HG03520 (cell line): ENCODE measurements at regions not wholly inside any gene's neighbourhood (a gene's known extent, or its start where the extent isn't known, plus 50 kb on each side); places are given as distances from the start of the nearest gene placed in this dataset.

Experiments
- ATAC-seq: cut with Tn5 transposase; IDR thresholded peaks from one replicate; pipeline ENCODE4 v1.9.1; 2021; ENCODE audit warnings: mild to moderate bottlenecking, moderate library complexity; ENCODE audit not compliant: unreplicated experiment

GRCh38 chr2:122884889-122885288, 1129.4 kb downstream of the TSN start:
- no peak for ATAC-seq

GRCh38 chr2:122885436-122885835, 1130.0 kb downstream of the TSN start:
- no peak for ATAC-seq

DNA sequence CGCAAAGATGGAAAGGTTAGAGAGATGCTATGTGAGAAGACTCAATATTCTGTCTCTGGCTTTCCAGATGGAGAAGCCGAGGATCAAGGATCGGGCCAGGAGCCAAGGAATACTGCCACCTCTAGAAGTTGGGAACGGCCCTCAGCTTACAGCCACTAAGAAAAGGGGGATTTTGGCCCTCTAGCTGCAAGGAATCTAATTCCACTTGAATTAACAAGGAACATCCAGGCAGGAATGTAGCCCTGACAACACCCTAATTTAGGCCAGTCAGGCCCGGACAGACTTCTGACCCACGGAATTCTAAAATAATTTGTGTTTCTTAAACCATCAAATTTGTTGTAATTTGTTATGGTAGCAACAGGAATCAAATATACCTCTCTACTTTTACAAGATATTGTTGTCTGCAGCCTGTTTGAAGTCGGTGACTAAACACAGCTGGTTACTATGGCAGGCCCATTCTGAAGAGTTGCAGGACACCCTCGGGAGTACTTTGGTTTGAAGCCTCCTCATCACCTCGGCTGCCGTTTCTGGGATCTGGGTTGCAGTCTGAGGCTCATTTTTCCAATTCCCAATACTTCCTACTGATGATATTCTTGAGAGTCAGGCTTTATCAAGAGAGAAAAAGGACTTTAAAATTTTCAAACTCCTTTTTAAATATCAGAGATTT, 1131.2 kb downstream of the TSN start:
- no peak for ATAC-seq

GRCh38 chr2:122899614-122900013, 1125.5 kb upstream of the CNTNAP5 start:
- no peak for ATAC-seq

GRCh38 chr2:122905431-122905830, 1119.7 kb upstream of the CNTNAP5 start:
- ATAC-seq, result no peak

DNA sequence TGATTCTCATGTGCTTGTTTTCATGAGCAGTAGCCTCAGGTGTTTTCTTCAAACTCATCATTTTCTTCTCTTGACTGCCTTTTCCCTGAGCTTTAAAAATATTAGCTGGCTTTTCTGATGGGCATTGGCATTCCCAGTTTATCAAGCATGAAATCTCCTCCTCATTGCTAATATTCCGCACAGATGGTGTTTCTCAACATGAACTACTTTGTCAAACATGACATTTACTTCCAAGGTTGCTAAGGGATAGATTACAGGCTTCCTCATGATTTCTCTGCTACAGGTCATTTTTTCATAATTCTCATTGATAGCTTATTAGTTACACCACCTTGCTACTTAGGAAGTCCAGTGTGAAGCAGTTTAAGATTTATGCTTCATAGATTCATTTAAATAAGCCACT, 1116.9 kb upstream of the CNTNAP5 start:
- ATAC-seq, result no peak

DNA sequence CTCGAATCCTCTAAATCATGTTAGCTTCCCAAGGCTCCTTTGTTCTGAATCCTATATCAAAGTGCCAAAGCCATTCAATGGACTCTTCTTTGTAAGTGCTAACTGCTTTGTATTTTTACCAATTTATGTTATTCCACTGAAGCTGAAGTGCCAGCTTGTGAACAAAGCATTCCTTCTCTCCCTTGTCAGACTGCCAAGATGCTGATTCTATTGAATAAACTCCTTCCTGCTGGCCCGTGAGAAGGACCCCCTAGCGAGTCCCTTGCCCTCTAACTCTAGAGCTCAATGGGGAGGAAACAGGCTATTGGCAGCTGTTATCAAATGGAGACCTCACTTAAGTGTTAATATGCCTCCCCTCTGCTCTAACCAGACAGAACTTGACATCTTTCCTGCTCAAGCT, 1097.9 kb upstream of the CNTNAP5 start:
- ATAC-seq, result no peak

DNA sequence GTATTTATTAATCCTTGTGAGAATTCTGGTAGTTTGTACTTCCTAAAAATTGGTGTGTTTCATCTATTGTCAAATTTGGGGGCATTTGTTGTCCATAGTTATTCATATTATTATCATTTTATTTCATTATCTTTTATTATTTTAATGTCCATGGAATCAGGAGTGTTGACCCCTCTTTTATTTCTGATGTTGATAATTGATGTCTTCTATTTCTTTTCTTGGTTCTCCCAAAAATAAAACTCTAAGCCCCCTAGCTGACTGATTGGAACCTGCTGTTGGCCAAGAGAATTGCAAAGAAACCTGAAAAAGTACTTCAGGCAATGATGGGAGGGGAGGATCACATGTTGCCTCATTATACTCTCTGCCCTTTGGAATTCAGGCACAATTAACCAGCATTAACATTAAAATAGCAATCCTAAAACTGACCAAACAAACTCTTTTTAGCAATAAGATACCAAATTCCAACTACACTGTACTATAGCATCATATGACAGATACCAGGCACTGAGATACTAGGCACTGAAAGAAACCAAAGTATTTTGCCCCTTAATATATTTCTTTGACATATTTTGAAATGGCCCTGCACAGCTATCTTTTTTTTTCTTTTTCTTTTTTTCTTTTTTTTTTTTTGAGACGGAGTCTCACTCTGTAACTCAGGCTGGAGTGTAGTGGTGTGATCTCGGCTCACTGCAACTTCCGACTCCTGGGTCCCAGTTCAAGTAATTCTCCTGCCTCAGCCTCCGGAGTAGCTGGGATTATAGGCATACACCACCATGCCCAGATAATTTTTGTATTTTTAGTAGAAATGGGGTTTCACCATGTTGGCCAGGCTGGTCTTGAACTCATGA, 1097.2 kb upstream of the CNTNAP5 start:
- ATAC-seq, result no peak

DNA sequence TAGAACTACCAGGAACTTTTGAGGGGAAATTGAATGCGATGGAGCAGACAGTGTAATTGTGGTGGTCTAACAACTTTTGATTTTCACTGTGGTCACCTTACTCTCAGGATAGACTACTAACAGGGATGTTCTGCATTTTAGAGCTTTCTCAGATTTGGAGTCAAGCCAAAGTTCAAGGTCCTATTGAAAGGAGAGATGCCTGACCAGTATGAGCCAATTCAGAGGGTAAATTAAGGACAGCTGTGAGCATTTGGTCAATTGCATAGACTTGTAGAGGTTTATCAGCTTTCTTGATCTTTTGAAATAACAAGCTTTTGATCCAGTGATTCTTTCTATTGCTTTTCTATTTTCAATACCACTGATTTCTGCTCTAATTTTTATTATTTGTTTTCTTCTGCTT, 1095.7 kb upstream of the CNTNAP5 start:
- no peak for ATAC-seq

DNA sequence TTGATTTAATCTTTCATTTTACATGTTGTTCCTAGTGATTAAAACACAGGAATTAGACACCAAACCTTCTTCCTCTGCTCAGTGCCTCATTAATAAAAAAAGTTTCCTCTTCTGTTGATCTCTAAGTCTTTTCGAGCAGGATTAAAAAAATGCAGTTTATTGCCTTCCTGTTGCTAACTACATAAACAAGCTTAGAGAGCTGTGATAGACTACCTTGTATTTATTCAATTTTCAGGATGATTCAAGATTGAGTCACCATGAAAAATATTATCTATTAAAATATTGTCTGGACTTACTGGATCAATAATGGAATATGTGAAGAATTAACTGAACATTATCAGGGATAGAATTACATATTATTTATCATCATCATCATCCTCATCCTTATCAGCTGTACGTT, 1089.6 kb upstream of the CNTNAP5 start:
- no peak for ATAC-seq

DNA sequence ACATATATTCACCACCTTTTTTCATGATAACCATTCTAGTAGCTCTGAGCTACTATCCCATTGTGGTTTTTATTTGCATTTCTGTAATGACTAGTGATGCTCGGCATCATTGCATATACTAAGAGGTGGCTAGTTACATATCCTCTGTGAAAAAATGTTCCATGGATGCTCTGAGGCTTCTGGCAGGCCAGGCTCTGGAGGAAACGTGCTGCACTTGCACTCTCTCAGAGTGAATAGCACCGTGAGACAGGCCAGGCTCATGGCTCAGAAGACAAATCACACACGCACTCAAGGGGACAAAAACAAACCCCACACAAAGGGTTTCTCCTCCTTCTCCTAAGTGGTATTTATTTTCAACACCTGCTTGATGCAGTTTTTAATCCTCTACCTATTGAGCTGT, 1085.3 kb upstream of the CNTNAP5 start:
- no peak for ATAC-seq

- ATAC-seq, result no peak
Observed at GRCh38 chr2:122949523-122949922, 1075.6 kb upstream of the CNTNAP5 start.

DNA sequence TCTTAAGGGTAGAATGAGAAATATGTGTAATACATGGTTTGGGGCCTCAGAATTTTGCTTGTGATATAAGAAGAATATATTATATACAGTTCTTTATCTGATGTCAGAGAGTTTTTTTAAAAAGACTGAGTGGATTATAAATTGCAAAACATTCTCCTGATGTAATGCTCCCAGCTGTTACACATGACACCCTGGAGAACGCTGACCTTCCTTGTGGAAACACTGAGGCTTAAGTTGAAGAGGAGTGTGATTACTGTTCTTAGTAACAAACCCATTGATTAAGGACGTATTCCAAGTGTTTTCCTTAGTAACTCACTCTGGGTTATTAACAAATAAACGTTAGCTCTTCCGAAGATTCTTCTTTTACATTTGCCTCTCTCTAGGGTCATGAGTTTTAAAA, 1069.3 kb upstream of the CNTNAP5 start:
- no peak for ATAC-seq

GRCh38 chr2:122960759-122961641, 1064.1 kb upstream of the CNTNAP5 start:
- ATAC-seq, result no peak

DNA sequence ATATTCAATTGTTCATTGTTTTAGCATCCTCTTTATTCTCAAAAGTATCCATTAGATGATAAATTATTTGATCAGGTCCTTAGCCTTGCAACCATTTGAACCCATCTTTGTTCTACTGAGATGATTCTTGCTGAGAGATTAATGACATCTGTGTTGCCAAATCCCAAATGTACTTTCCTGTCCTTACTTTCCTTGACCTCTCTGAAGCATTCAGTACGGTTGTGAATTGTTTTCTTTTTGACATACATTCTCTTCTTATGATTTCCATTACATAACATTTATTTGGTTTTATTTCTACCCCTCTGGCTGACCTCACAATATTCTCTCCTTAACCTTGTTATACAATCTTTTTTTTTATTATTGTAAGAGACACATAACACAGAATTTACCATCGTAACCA, 1058.6 kb upstream of the CNTNAP5 start:
- ATAC-seq, result no peak

DNA sequence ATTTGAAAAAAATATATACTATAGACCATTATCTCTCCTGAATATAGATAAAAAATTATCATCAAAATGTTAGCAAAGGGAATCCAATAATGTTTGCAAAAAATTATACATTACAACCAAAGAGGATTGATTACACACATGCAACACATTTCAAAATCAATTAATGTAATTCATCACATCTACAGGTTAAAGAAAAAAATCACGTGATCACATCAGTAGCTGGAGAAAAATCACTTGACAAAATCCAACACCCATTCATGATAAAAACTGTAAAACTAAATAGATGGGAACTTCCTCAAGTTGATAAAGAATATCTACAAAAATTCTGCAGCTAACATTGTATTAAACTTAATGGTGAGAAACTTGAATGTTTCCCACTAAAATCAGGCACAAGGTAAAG, 1047.5 kb upstream of the CNTNAP5 start:
- no peak for ATAC-seq

- no peak for ATAC-seq
Observed at GRCh38 chr2:122980671-122981070, 1044.4 kb upstream of the CNTNAP5 start.

DNA sequence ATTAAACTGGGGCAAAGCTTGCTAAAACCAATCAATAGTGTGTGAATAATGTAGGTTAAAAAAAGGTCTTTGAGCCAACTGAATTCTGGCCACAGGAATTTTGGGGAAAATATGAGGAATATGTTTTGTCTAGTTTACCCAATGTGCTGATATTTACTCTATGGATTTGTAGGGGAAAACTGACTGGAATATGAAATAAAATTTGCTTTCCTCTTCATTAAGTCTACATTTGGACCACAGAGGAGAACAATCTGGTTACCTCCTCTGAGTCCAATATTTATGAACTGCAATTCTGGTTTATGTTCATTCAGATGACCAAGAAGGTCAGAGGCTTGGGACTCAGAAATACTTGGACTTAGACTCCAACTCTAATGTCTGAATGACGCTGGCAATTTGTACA, 1042.2 kb upstream of the CNTNAP5 start:
- no peak for ATAC-seq

- no peak for ATAC-seq
Observed at GRCh38 chr2:122988395-122989221, 1036.5 kb upstream of the CNTNAP5 start.

DNA sequence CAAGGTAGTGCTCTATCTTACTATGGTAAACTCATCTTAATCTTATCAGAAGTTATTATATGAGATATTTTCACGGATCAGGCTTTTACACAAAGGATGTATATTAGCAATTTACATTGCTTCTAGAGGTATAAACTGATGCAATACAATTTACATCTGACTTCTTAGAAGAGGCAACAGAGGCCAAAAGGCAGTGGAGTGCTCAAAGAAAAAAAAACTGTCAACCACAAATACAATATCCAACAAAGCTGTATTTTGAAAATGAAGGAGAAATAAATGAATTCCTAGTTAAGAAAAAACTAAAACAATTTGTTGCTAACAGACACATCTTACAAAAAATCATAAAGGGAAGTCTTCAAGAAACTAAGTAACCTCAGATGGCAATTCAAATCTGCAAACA, 1031.5 kb upstream of the CNTNAP5 start:
- no peak for ATAC-seq

DNA sequence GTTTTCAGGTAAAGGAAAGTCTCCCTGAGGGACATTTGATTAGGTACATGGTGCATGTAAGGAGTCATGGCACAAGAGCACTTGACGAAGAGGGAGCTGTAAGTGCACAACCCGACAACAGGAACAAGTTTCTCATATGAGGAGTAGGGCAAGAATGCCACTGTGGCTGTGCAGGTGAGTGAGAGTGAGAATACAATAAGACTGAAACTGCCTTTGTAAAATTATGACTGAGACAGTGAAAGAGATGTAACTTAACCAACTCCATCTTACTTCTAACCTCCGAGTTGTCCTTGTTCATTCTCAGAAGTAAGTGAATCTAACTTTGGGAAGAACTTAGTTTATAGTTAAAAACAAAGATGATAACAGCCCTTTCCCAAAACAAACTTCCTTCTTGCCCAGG, 1025.8 kb upstream of the CNTNAP5 start:
- no peak for ATAC-seq
